HG03097 (cell line): ENCODE measurements at regions not wholly inside any gene's neighbourhood (a gene's known extent, or its start where the extent isn't known, plus 50 kb on each side); places are given as distances from the start of the nearest gene placed in this dataset.
"Not testable (repeated sequence)": the region's sequence is repeated elsewhere in the genome, so short reads cannot be mapped to it uniquely, and the experiment has no call there.

Experiments used
- ATAC-seq: cut with Tn5 transposase; IDR thresholded peaks from one replicate; pipeline ENCODE4 v1.9.1; 2021; ENCODE audit not compliant: unreplicated experiment, low FRiP score

GRCh38 chr1:234851450-234852438 lies 241.8 kb upstream of the IRF2BP2 start:
- ATAC-seq = no peak

- ATAC-seq = no peak
Observed at GRCh38 chr1:234849832-234850231, 239.9 kb upstream of the IRF2BP2 start.

DNA sequence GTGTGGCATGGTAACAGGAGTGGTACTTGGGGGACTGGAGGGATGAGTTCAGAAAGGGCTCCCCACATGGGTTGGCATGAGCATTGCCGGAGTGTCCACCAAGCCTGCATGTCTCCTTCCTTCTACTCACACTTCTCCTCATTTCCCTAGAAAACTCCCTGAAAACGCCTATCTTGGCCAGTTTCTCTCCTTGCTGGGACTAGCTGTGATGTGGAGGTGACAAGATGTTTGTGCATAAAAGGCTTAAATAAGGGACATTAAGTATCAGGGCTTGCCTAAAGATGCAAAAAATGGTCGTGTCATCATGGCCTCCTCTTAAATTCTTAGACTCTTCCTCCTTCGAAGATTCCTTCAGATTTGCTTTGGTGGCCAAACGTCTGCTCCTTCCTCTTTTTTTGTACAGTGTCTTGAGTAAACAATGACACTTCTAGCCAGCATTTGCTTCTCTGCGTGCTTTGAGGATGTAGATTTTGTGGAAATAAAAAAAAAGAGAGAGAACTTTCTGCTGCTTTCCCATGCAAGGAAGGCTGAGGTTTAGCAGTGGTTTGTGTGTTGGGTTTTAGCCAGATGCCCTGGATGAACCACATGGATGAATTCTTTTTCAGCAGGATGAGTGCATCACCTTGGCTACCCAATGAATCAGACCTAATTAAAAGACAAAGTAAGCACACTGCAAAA lies 239.1 kb upstream of the IRF2BP2 start:
- no peak for ATAC-seq

GRCh38 chr1:234846813-234847212 lies 236.8 kb upstream of the IRF2BP2 start:
- ATAC-seq = not testable (repeated sequence)

DNA sequence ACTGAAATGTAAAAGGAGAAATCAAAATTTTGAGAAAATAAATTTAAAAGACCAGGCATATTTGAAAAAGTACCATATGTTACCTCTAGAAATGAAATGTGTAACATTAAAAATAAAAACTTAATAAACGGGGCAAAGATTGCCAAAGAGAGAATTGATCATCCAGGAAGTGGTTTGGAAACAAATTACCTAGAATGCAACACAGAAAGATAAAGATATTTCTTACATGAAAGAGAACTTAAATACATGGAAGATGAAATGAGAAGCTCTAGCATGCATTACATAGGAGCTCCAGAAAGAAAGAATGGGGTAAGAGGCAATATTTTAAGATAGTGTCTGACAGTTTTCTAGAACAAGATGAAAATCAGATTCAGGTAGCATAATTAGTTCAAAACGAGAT lies 235.9 kb upstream of the IRF2BP2 start:
- no peak for ATAC-seq

- no peak for ATAC-seq
Observed at GRCh38 chr1:234845097-234845660, 235.2 kb upstream of the IRF2BP2 start.

DNA sequence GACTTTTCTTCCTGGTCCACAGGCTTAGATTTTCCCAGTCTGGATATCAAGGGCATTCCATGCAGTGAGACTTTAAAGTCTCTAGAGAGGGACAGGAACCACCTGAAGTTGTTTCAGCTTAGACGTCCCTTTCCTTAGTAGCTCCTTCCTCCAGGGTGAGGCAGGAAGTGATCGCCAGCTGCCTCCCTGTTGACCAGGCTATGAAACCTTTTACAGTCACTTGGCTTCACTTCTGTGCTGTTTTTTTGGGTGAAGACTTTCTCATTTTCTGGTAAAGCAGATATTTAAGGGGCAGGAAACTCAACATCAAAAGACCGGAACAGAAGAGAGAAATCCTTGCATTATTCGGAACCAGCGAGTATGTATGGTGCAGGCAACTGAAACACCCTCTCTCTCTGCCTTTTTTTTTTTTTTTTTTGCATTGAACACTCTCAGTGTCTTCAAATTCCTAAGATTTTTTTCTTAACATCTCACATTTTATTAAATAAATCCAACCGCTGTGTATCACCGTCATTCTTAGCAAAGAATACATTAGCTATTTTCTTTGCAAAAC lies 234.6 kb upstream of the IRF2BP2 start:
- ATAC-seq = no peak

GRCh38 chr1:234843946-234844345 lies 234.0 kb upstream of the IRF2BP2 start:
- ATAC-seq = no peak

- ATAC-seq = peak; percentile 62
Observed at GRCh38 chr1:234842726-234843641, 233.0 kb upstream of the IRF2BP2 start.

GRCh38 chr1:234841710-234842231 lies 231.8 kb upstream of the IRF2BP2 start:
- ATAC-seq = no peak

DNA sequence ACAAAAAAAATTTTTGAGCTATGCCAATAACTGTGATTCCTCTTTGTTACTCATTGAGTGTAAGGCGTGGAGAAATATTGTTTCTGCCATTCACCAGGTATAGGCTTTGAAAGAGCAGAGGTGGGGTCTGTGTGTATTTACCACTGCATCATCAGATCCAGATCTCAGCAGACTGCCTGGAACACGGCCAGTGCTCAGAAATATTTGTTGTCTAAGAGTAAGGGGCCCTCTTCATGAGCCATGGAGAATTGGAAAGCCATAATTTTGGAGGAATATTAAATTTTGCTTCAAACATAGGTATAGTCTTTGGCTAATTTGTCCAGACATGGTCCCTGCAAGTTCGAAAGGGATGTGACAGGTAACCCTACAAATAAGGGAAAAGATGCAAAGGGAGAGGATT lies 231.3 kb upstream of the IRF2BP2 start:
- no peak for ATAC-seq

DNA sequence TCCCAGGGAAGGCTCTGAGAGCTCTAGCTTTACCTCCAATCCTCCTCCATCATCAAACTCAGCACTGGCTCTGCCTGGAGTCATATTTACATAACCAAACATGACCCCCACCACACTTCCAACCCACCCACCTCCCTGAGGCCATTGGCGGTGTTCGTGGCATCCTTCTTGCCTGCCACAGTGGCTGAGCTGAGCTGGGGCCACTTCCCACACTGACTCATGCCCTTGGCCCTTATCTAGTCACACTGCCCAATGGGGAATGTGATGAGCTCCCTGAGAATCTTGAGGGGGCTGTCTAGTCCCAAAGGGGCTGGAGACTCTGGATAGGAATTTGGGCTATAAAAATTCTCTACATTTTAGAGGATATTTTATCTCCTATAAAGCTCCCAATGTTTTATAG lies 230.9 kb upstream of the IRF2BP2 start:
- no peak for ATAC-seq

DNA sequence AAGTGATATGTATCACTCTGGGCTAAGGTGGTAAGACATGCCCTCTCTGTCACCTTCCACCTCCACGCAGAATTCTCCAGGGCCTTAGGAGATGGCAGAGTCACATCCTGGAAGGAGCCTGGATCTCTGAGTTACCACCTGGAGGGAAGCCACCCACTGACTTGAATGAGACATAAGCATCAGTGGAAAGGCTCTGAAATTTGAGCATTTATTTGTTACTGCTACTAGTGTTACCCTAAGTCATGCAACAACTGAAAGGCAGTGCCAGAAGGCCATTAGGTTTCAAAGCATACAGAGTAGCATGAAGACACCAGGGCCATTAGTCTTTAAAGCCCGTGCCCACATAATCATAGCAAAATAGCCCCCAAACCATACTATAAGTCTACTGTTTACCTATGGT lies 230.3 kb upstream of the IRF2BP2 start:
- ATAC-seq = no peak

DNA sequence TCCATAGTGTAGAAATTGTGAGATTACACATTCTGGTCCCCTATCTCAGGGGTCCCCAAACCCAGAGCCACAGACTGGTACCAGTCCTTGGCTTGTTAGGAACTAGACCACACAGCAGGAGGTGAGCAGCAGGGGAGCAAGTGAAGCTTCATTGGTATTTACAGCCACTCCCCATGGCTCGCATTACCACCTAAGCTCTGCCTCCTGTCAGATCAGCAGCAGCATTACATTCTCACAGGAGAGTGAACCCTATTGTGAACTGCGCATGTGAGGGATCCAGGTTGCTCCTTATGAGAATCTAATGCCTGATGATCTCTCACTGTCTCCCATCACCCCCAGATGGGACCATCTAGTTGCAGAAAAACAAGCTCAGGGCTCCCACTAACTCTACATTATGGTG lies 229.7 kb upstream of the IRF2BP2 start:
- ATAC-seq = no peak

DNA sequence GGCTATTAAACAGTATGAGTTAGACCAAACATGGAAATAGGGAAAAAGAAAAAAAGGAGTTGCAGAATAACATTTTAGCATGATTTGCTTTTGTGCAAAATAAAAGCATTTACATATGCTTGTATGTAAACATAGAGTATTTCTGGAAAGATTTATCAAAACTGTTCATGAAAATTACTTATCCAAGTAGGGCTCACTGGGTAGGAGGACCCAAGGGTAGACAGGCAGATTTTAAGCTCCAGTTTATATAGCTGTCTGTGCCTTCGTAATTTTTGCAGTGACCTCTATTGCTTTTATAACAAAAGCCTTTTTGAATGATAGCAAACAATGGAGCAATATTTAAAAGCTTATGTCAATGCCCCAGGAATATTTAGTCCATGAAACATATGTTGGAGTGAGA lies 228.8 kb upstream of the IRF2BP2 start:
- no peak for ATAC-seq

DNA sequence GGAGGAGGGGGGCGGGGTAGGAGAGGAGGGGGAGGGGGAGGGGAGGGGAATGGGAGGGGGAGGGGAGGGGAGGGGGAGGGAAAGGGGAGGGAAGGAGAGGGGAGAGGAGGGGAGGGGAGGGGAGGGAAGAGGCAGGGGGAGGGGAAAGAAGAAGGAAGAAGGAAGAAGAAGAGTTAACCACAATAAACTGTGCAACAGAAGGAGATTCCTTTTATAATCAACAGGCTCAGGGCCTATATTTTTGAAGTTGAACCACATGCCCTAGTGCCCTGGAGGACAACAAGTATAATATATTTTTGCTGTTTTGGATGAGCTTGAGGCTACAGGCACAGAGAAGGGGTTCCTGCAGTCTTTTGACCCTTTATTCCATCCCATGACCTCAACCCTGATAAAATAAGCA lies 228.2 kb upstream of the IRF2BP2 start:
- ATAC-seq = no peak

DNA sequence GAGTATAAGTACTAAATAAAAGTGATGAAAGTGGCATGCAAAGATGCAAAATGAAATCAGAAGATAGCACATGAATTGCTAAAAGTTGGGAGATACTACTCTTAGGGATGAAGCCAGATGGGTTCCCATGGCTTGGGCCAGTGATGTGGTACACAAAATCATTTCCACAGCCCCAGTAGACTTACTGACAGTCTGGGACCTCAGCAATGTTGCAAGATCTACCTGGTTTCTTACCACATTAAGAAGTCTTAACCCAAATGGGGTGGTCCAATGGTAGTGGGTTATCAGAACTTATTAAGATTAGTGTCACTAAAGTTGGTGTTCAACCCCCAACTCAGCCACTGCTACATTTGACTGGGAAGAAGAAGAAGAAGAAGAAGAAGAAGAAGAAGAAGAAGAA lies 227.7 kb upstream of the IRF2BP2 start:
- ATAC-seq = no peak

DNA sequence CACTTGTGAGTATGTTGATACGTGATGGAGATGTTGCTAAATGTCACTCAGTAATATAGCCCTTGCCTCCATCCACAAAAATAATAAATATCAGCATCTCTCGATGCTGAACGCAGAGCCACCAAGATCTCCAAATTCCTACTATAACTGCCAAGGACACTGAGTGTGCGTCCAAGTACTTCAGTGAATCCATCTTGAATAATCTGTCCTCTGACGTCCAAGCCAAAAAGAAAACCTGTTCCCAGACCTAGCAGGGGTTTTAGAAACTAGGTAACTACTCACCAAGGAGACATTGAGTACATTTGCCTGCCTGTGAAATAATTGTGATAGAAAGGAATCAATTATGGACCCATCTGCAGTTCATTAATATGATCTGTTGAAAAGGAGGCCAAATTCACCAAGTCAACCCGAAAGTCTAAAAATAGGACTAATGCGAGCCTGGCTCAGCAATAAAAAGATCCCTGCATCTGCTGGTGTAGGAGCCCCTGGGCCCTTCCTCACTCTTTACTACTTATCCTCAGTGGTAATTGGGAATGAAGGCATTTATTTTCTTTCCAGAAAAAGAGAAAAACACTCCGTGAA lies 226.9 kb upstream of the IRF2BP2 start:
- ATAC-seq = no peak

DNA sequence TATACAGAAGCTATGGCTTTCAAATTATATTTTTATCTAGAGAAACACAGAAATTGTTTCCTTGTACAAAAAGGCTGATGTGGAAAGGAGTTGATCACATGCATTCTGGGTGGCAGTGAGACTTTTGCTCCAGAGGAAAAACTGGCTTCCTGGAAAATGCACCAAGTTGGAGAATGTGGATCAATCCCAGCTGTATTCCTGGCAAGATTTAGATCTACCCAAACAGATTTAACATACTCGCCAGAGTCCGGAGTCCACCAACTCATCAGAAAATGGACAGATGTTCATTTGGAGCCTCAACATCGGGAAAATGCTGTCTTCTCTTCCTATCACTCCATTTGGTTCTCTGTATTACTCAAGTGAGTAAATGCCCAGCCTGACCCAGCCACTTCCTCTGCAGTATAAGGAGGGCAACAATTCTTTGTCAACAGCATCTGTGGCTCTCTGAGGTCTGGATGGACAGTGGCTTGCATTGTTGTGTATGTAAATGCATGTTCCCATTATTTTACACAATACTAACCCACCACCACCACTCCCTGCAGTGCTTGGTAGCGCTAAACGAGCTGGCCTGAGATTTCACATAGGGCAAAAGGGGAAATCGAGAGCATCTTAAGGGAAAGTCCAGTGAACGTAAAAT lies 226.2 kb upstream of the IRF2BP2 start:
- no peak for ATAC-seq
